Right lobe of liver (tissue), 4 donors: ENCODE measurements at regions not wholly inside any gene's neighbourhood (a gene's known extent, or its start where the extent isn't known, plus 50 kb on each side); places are given as distances from the start of the nearest gene placed in this dataset.

Source experiments
- CTCF ChIP-seq, 4 donors: fragments of 200-600 bp in 3 of 4; fragments of 450-650 bp in 1 of 4; IDR thresholded peaks; one replicate each; pipeline versions ENCODE4 v1.5.1 to v1.8.0; 2016 to 2022; ENCODE audit warnings: antibody characterized with exemption in 4 of 4, mild to moderate bottlenecking in 2 of 4
- POLR2A ChIP-seq: fragments of 450-650 bp; IDR thresholded peaks from one replicate; pipeline ENCODE4 v1.6.1; 2017; ENCODE audit warnings: antibody characterized with exemption, mild to moderate bottlenecking
- donor health status: DM: no; HTN: no; CAD: no.
- donor health status: DM: no; HTN: no; CAD: no.
- donor health status: DM: no; HTN: yes; CAD: no.

GRCh38 chr12:67720351-67720856 is 71.9 kb downstream of the DYRK2 start:
- TF ChIP-seq CTCF (IDR thresholded peaks at IDR 0.05), result no peak
- TF ChIP-seq POLR2A, result no peak
